Calu3 (cell line): ENCODE measurements at regions not wholly inside any gene's neighbourhood (a gene's known extent, or its start where the extent isn't known, plus 50 kb on each side); places are given as distances from the start of the nearest gene placed in this dataset.
A peak's percentile ranks its signal among the peaks of the same experiment; 100 is the strongest.
"Not testable (repeated sequence)": the region's sequence is repeated elsewhere in the genome, so short reads cannot be mapped to it uniquely, and the experiment has no call there.

Experiments used
- BruUV-seq: library from RNA; stranded (reverse); fragments of 400-500 nt; replicated peaks from 2 replicates; lab custom pipeline; 2021; lab: Mats Ljungman, UMichigan
- CTCF ChIA-PET: fragments of 300-600 bp; sonication (Branson Sonifier 250); formaldehyde crosslinking; loops from one replicate; lab custom pipeline; 2022; ENCODE audit warnings: antibody characterized with exemption; lab: Charles Lee
- DNase-seq: peaks from one replicate; pipeline ENCODE4 v3.0.0; 2022
- H3K27ac Mint-ChIP-seq: one replicate; pipeline ENCODE4 v1.8.0; 2022; ENCODE audit warnings: mixed read lengths; ENCODE audit not compliant: unreplicated experiment
- H3K27me3 Mint-ChIP-seq: one replicate; pipeline ENCODE4 v1.8.0; 2022; ENCODE audit warnings: mixed read lengths; ENCODE audit not compliant: unreplicated experiment
- H3K36me3 Mint-ChIP-seq: one replicate; pipeline ENCODE4 v1.8.0; 2022; ENCODE audit warnings: mild to moderate bottlenecking, moderate library complexity, mixed read lengths; ENCODE audit not compliant: insufficient read depth, unreplicated experiment
- H3K4me1 Mint-ChIP-seq: one replicate; pipeline ENCODE4 v1.8.0; 2022; ENCODE audit warnings: mild to moderate bottlenecking, low read depth, mixed read lengths; ENCODE audit not compliant: unreplicated experiment
- H3K4me3 Mint-ChIP-seq: one replicate; pipeline ENCODE4 v1.8.0; 2022; ENCODE audit warnings: mild to moderate bottlenecking, low read depth, moderate library complexity, mixed read lengths; ENCODE audit not compliant: unreplicated experiment
- H3K9me3 Mint-ChIP-seq: one replicate; pipeline ENCODE4 v1.8.0; 2022; ENCODE audit warnings: low read depth, mixed read lengths; ENCODE audit not compliant: unreplicated experiment
- intact Hi-C: fragments of 100-400 bp; cut with micrococcal nuclease; formaldehyde crosslinking; loops from one replicate; pipeline ENCODE4 v1.10.0; 2022; ENCODE audit not compliant: unreplicated experiment
- TF ChIP-seq, protein P1 (sequence below): fragments of 200-600 bp; IDR thresholded peaks from one replicate; pipeline ENCODE4 v1.8.0; 2022; ENCODE audit warnings: antibody characterized with exemption; ENCODE audit not compliant: unreplicated experiment

DNA sequence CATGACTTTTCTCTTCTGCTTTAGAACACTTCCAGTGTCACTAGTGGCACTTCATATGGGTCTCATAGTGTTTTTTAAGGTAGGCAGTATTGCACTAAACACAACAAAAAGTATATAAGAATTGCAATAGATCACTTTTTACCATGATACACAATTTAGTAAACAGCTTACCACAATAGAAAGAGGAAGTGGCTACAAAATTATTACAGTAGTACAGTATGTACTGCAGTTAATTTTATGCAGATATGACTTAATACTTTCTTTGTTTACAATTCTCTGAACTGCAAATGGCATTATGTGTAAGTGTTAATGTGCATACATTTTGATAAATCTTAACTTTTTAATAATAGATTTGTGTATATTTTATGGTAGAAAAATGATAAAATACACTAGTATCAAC is 157.3 kb downstream of the RRAGB start:
- no peak overlapping the region for H3K4me3 Mint-ChIP-seq
- CTCF ChIA-PET: no interaction called here
- BruUV-seq: no TSS peak
- DNase-seq: no peak
- H3K4me1 Mint-ChIP-seq: no peaks in the 10 kb centered on the region
- no peak overlapping the region for H3K27ac Mint-ChIP-seq
- intact Hi-C loops: no loop called here
- no peaks in the 10 kb centered on the region for H3K36me3 Mint-ChIP-seq
- no peaks in the 10 kb centered on the region for H3K9me3 Mint-ChIP-seq
- no peaks in the 10 kb centered on the region for H3K27me3 Mint-ChIP-seq
- TF ChIP-seq, protein P1, sequence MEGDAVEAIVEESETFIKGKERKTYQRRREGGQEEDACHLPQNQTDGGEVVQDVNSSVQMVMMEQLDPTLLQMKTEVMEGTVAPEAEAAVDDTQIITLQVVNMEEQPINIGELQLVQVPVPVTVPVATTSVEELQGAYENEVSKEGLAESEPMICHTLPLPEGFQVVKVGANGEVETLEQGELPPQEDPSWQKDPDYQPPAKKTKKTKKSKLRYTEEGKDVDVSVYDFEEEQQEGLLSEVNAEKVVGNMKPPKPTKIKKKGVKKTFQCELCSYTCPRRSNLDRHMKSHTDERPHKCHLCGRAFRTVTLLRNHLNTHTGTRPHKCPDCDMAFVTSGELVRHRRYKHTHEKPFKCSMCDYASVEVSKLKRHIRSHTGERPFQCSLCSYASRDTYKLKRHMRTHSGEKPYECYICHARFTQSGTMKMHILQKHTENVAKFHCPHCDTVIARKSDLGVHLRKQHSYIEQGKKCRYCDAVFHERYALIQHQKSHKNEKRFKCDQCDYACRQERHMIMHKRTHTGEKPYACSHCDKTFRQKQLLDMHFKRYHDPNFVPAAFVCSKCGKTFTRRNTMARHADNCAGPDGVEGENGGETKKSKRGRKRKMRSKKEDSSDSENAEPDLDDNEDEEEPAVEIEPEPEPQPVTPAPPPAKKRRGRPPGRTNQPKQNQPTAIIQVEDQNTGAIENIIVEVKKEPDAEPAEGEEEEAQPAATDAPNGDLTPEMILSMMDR: no peak

DNA sequence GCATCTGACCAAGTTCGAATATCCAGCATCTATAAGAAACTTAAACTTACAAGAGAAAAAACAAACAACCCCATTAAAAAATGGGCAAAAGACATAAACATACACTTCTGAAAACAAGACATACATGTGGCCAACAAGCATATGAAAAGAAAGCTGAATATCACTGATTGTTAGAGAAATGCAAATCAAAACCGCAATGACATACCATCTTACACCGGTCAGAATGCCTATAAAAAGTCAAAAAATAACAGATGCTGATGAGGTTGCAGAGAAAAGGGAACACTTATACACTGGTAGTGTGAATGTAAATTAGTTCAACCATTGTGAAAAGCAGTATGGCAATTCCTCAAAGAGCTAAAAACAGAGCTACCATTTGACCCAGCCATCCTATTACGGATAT is 166.0 kb downstream of the RRAGB start:
- H3K36me3 Mint-ChIP-seq, intact Hi-C loops, H3K4me3 Mint-ChIP-seq, H3K27ac Mint-ChIP-seq, DNase-seq, H3K4me1 Mint-ChIP-seq, H3K27me3 Mint-ChIP-seq, BruUV-seq, H3K9me3 Mint-ChIP-seq, CTCF ChIA-PET: not testable (repeated sequence)

DNA sequence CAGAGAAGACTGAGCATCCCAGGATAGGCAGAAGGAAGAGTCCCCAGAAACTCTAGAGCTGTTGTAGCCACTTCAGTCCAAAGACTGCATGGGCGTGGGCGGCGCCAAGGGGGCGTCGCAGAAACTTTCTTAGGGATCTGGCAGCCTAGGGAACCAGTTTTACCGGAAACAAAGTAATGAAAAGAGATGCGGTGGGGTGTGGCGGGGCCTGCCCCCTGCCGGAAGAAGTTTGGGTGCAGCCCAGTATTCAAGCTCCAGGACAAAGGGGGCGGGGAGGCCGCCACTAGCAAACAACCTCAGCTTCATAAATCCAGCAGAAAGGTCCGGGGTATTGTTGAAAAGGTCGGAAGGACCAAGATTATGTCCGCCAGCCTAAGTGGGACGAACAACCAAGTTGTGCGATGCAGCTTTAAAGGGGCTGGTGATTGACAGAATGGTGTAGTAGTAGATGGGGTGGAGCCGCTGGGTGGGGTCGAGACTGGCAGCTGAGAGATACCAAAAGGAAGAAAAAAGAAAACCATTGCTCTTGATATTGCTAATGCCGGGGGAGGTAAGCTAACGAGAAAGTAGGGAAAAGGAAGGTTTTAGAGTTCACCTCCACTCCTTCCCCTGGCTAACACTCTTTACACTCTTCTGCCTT is 190.5 kb downstream of the RRAGB start:
- peak; percentile 83 for DNase-seq
- TSS peak; percentile 52 for BruUV-seq
- peak overlapping the region; percentile 79 for H3K27ac Mint-ChIP-seq
- CTCF ChIA-PET: interaction anchor here (0.9 to 2.1 kb wide), 6 partner anchors 103 to 340 kb away, joined by 3 to 15 read pairs (median 3); partner anchors contain the start of gene RRAGB
- no peaks in the 10 kb centered on the region for H3K9me3 Mint-ChIP-seq
- peak overlapping the region; percentile 78 for H3K4me3 Mint-ChIP-seq
- no peaks in the 10 kb centered on the region for H3K27me3 Mint-ChIP-seq
- H3K4me1 Mint-ChIP-seq: peaks cover 32% of the 10 kb centered on the region
- intact Hi-C loops: loop anchor here (5.0 kb wide), 2 partner anchors 191 to 344 kb away; partner anchors contain the start of gene RRAGB
- H3K36me3 Mint-ChIP-seq: peaks cover 13% of the 10 kb centered on the region
- TF ChIP-seq, protein P1: peak; percentile 56

GRCh38 chrX:55908661-55909212 is 191.2 kb downstream of the RRAGB start:
- TF ChIP-seq, protein P1: no peak
- Mint-ChIP-seq H3K27ac (peak overlapping the region; percentile 79), H3K4me3 (peak overlapping the region; percentile 78), H3K36me3 (peaks cover 13% of the 10 kb centered on the region), H3K4me1 (peaks cover 32% of the 10 kb centered on the region), H3K9me3 (no peaks in the 10 kb centered on the region), H3K27me3 (no peaks in the 10 kb centered on the region)
- intact Hi-C loops: loop anchor here (5.0 kb wide), 2 partner anchors 191 to 344 kb away; partner anchors contain the start of gene RRAGB
- no TSS peak for BruUV-seq
- DNase-seq: peak; percentile 18
- CTCF ChIA-PET: interaction anchor here (0.6 to 2.1 kb wide), 6 partner anchors 104 to 1866 kb away, joined by 3 to 15 read pairs (median 3); partner anchors contain the start of gene RRAGB
